Ovary (tissue), 7 donors: ENCODE measurements at regions not wholly inside any gene's neighbourhood (a gene's known extent, or its start where the extent isn't known, plus 50 kb on each side); places are given as distances from the start of the nearest gene placed in this dataset.

ENCODE experiments used
- DNase-seq, 5 donors: peaks; one replicate each; pipeline ENCODE4 v3.0.0-alpha.2; 2019 to 2020
- H3K27ac ChIP-seq, 2 donors: fragments of 200-600 bp; one replicate each; pipeline versions ENCODE4 v1.5.1 to v1.8.0; 2019 to 2022
- H3K27me3 ChIP-seq: fragments of 200-600 bp; one replicate; pipeline ENCODE4 v1.8.0; 2022
- H3K36me3 ChIP-seq: fragments of 200-600 bp; sonication (generic); one replicate; pipeline ENCODE4 v1.5.1; 2019
- H3K4me1 ChIP-seq: one replicate; pipeline ENCODE4 v1.8.1; 2013; ENCODE audit warnings: mild to moderate bottlenecking, moderate library complexity; ENCODE audit not compliant: insufficient read depth
- H3K4me3 ChIP-seq: fragments of 200-600 bp; sonication (generic); one replicate; pipeline ENCODE4 v1.5.1; 2017
- H3K9me3 ChIP-seq, 2 donors: fragments of 200-600 bp in 1 of 2; sonication (generic) in 1 of 2; one replicate each; pipeline versions ENCODE4 v1.5.1 to v1.8.1; 2013 to 2019; ENCODE audit warnings: mild to moderate bottlenecking in 1 of 2, moderate library complexity in 1 of 2
- CTCF ChIP-seq, 3 donors: fragments of 450-650 bp in 2 of 3; fragments of 200-600 bp in 1 of 3; IDR thresholded peaks; one replicate each; pipeline versions ENCODE4 v1.5.1 to v1.8.0; 2016 to 2022; ENCODE audit warnings: antibody characterized with exemption in 3 of 3, mild to moderate bottlenecking in 1 of 3
- EP300 ChIP-seq: sonication (generic); formaldehyde crosslinking; IDR thresholded peaks from one replicate; pipeline ENCODE4 v1.6.1; 2017; ENCODE audit warnings: antibody characterized with exemption
- POLR2A ChIP-seq: fragments of 450-650 bp; IDR thresholded peaks from one replicate; pipeline ENCODE4 v1.6.1; 2017; ENCODE audit warnings: antibody characterized with exemption, mild to moderate bottlenecking, moderate library complexity
- WGBS, 3 donors: extraction: QIAGEN DNeasy Blood & Tissue Kit in 1 of 3; methylation state at CpG; one replicate each; pipeline versions ENCODE4 v1.1.5 to v1.1.7; 2013 to 2017; 5-methylcytosine and 5-hydroxymethylcytosine counted together
- intact Hi-C, 4 donors: fragments of 100-400 bp; cut with DNase I; formaldehyde crosslinking; loops; one replicate each; pipeline versions ENCODE4 v1.11.0 to v1.15.1; 2022 to 2023
- donor health status: DM: no; HTN: no; CAD: no; lungs with moderate emphysema.
- donor health status: DM: no; HTN: no; CAD: no.
- donor health status: Bipolar disorder and iron deficiency.
- donor health status: DM: no; HTN: no; CAD: no.
- donor health status: DM: yes; HTN: yes; CAD: no.

DNA sequence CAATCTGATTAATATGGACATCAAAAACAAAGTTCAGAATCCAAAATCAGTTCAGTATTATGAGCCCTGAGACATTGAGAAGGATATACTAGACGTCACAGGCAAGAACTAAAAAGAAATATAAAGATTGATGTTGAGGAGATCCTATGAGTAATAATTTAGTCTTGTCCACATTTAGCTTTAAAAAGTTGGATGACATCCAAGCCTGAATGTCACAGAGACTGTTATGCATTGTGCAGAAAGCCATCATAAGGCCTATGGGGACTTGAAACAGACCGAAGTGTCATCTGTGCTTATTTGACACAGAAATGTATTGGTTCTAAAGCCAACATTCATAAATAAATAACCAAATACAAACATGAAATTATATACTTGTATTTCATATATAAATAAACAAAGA, 581.8 kb upstream of the MMS22L start:
- WGBS, 3 donors = 55 to 66% (median 61%) methylated on average over 2 of the region's 2 CpGs
- no peaks in the 10 kb centered on the region for H3K9me3 ChIP-seq
- no peaks in the 10 kb centered on the region for H3K36me3 ChIP-seq
- no peak overlapping the region for H3K4me3 ChIP-seq
- no peak overlapping the region for H3K27ac ChIP-seq
- H3K4me1 ChIP-seq = no peaks in the 10 kb centered on the region
- intact Hi-C loops = no loop called here
- H3K27me3 ChIP-seq = no peaks in the 10 kb centered on the region
- TF ChIP-seq EP300 = no peak
- no peak for TF ChIP-seq POLR2A
- TF ChIP-seq CTCF (IDR thresholded peaks at IDR 0.05) = no peak
- DNase-seq = no peak

- H3K4me3 ChIP-seq = no peak overlapping the region
- no peaks in the 10 kb centered on the region for H3K36me3 ChIP-seq
- intact Hi-C loops = no loop called here
- H3K27ac ChIP-seq = no peak overlapping the region
- no peaks in the 10 kb centered on the region for H3K4me1 ChIP-seq
- H3K27me3 ChIP-seq = no peaks in the 10 kb centered on the region
- TF ChIP-seq CTCF (IDR thresholded peaks at IDR 0.05) = no peak
- TF ChIP-seq EP300 = no peak
- no peak for TF ChIP-seq POLR2A
- WGBS, 3 donors = 11 to 20% (median 13%) methylated on average over 2 of the region's 2 CpGs
- H3K9me3 ChIP-seq = no peaks in the 10 kb centered on the region
- no peak for DNase-seq
These were observed 582.6 kb upstream of the MMS22L start for GRCh38 chr6:97865612-97866011.

DNA sequence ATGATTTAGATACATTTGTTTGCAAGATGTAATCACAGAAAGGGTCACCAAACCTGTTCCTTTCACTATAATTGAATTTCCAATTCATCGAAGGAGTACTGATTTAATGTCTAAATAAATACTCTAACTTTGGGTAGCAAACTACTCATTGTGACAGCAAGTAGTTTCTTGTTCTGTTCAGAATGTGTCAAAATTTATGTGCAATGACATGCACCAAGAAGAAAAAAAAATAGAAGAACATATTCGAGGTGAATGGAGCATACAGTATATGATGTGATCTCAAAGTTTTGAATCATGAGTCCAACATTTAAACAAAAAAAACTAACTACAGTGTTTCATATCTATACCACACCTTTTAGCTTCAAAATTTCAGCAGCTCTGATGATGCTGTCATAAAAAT, 583.6 kb upstream of the MMS22L start:
- intact Hi-C loops = no loop called here
- H3K4me1 ChIP-seq = no peaks in the 10 kb centered on the region
- H3K27ac ChIP-seq = no peak overlapping the region
- TF ChIP-seq CTCF (IDR thresholded peaks at IDR 0.05) (no peak), POLR2A (no peak), EP300 (no peak)
- DNase-seq = no peak
- H3K9me3 ChIP-seq = no peaks in the 10 kb centered on the region
- no peak overlapping the region for H3K4me3 ChIP-seq
- no peaks in the 10 kb centered on the region for H3K36me3 ChIP-seq
- 87 to 90% (median 89%) methylated on average over 2 of the region's 2 CpGs for WGBS, 3 donors
- H3K27me3 ChIP-seq = no peaks in the 10 kb centered on the region

DNA sequence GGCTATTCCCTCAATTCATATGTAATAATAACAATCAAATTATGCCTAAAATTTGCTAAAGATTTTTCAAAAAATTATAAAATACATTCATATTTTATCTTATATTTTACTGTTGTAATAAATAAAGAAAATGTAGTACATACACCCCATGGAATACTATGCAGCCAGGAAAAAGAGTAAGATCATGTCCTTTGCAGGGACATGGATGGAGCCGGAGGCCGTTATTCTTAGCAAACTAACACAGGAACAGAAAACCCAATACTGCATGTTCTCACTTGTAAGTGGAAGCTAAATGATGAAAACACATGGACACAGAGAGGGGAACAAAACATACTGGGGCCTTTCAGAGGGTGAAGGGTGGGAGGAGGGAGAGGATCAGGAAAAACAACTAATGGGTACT, 584.2 kb upstream of the MMS22L start:
- no peak for TF ChIP-seq POLR2A
- no peak for TF ChIP-seq EP300
- no peak for TF ChIP-seq CTCF (IDR thresholded peaks at IDR 0.05)
- H3K27ac ChIP-seq = no peak overlapping the region
- H3K36me3 ChIP-seq = no peaks in the 10 kb centered on the region
- H3K4me1 ChIP-seq = no peaks in the 10 kb centered on the region
- intact Hi-C loops = no loop called here
- no peak for DNase-seq
- H3K4me3 ChIP-seq = no peak overlapping the region
- H3K9me3 ChIP-seq = no peaks in the 10 kb centered on the region
- 45 to 98% (median 78%) methylated on average over 2 of the region's 2 CpGs for WGBS, 3 donors
- H3K27me3 ChIP-seq = no peaks in the 10 kb centered on the region

DNA sequence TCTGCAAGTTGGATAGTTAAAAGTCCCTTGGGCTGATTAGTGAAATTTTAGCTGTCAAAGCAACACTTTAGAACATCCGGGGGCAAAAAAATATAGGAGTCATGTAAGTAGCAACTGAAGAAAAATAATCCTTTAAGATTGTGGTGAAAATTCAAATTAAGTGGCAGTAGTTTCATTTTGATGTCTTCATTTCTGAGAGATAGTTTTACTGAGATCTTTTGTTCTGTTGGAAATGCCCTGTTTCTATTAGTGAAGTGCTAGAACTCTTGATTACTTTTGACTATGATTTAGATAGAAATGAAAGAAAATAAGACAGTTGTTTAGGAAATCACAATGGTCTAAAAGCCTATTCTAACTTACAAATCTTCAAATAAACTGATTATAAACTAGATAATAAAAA, 587.3 kb upstream of the MMS22L start:
- no peaks in the 10 kb centered on the region for H3K36me3 ChIP-seq
- no peak overlapping the region for H3K27ac ChIP-seq
- WGBS, 3 donors = 2 to 85% (median 43%) methylated on average over 1 of the region's 1 CpG
- no peak overlapping the region for H3K4me3 ChIP-seq
- H3K9me3 ChIP-seq = no peaks in the 10 kb centered on the region
- no peaks in the 10 kb centered on the region for H3K27me3 ChIP-seq
- no peaks in the 10 kb centered on the region for H3K4me1 ChIP-seq
- intact Hi-C loops = no loop called here
- TF ChIP-seq POLR2A (no peak), CTCF (IDR thresholded peaks at IDR 0.05) (no peak), EP300 (no peak)
- DNase-seq = no peak
